Astrocyte (in vitro differentiated cells and primary cell): ENCODE measurements at regions not wholly inside any gene's neighbourhood (a gene's known extent, or its start where the extent isn't known, plus 50 kb on each side); places are given as distances from the start of the nearest gene placed in this dataset.

Source experiments
- DNase-seq: peaks from one replicate; pipeline ENCODE4 v3.0.0-alpha.2; 2010; ENCODE audit warnings: low read depth
- FAIRE-seq: peaks from 2 replicates; lab custom pipeline; 2011; peaks lifted over from hg19 to GRCh38; lab: Jason Lieb, UNC
- H2AFZ ChIP-seq: 2 replicates; pipeline ENCODE4 v1.6.0; 2012; ENCODE audit warnings: low read depth, low read length, inconsistent platforms
- H3K27ac ChIP-seq: 2 replicates; pipeline ENCODE4 v1.5.1; 2011; ENCODE audit warnings: low read depth, low read length, inconsistent platforms
- H3K27me3 ChIP-seq: 2 replicates; pipeline ENCODE4 v1.6.0; 2011; ENCODE audit warnings: low read length, inconsistent platforms; ENCODE audit not compliant: insufficient read depth
- H3K36me3 ChIP-seq: 2 replicates; pipeline ENCODE4 v1.5.1; 2011; ENCODE audit warnings: low read length, inconsistent platforms; ENCODE audit not compliant: insufficient read depth
- H3K4me1 ChIP-seq: 2 replicates; pipeline ENCODE4 v1.5.1; 2011; ENCODE audit warnings: low read length, inconsistent platforms; ENCODE audit not compliant: insufficient read depth
- H3K4me2 ChIP-seq: 2 replicates; pipeline ENCODE4 v1.6.0; 2012; ENCODE audit warnings: low read length, inconsistent platforms
- H3K4me3 ChIP-seq: 2 replicates; pipeline ENCODE4 v1.5.1; 2011; ENCODE audit warnings: low read depth, mild to moderate bottlenecking, low read length, inconsistent platforms; ENCODE audit not compliant: insufficient read depth
- H3K79me2 ChIP-seq: 2 replicates; pipeline ENCODE4 v1.6.0; 2012; ENCODE audit warnings: mild to moderate bottlenecking, low read length, inconsistent platforms; ENCODE audit not compliant: insufficient read depth
- H3K9ac ChIP-seq: 2 replicates; pipeline ENCODE4 v1.6.0; 2012; ENCODE audit warnings: mild to moderate bottlenecking, low read length, inconsistent platforms
- H3K9me3 ChIP-seq: 2 replicates; pipeline ENCODE4 v1.5.1; 2012; ENCODE audit warnings: low read depth, mild to moderate bottlenecking, low read length, inconsistent platforms; ENCODE audit not compliant: insufficient read depth
- H4K20me1 ChIP-seq: 2 replicates; pipeline ENCODE4 v1.6.0; 2012; ENCODE audit warnings: low read length, inconsistent platforms; ENCODE audit not compliant: insufficient read depth
- H3K27ac Mint-ChIP-seq: one replicate; pipeline ENCODE4 v1.8.0; 2021; ENCODE audit warnings: mild to moderate bottlenecking, mixed read lengths; ENCODE audit not compliant: unreplicated experiment
- H3K27me3 Mint-ChIP-seq: one replicate; pipeline ENCODE4 v1.8.0; 2021; ENCODE audit warnings: low read depth, mixed read lengths; ENCODE audit not compliant: unreplicated experiment
- H3K36me3 Mint-ChIP-seq: one replicate; pipeline ENCODE4 v1.8.0; 2021; ENCODE audit warnings: low read depth, mixed read lengths; ENCODE audit not compliant: unreplicated experiment
- H3K4me1 Mint-ChIP-seq: one replicate; pipeline ENCODE4 v1.8.0; 2021; ENCODE audit warnings: low read depth, mixed read lengths; ENCODE audit not compliant: unreplicated experiment
- H3K4me3 Mint-ChIP-seq: one replicate; pipeline ENCODE4 v1.8.0; 2021; ENCODE audit warnings: mild to moderate bottlenecking, moderate library complexity, mixed read lengths; ENCODE audit not compliant: unreplicated experiment
- H3K9me3 Mint-ChIP-seq: one replicate; pipeline ENCODE4 v1.8.0; 2021; ENCODE audit warnings: mild to moderate bottlenecking, mixed read lengths; ENCODE audit not compliant: unreplicated experiment
- CTCF ChIP-seq: IDR thresholded peaks from 2 replicates; pipeline ENCODE4 v1.5.1; 2011; ENCODE audit warnings: low read depth, mild to moderate bottlenecking, inconsistent platforms, low read length, moderate library complexity; ENCODE audit not compliant: insufficient read depth
- EZH2 ChIP-seq: IDR thresholded peaks from 2 replicates; pipeline ENCODE4 v1.6.1; 2012; ENCODE audit warnings: mild to moderate bottlenecking, low read length, inconsistent platforms; ENCODE audit not compliant: insufficient read depth

GRCh38 chr13:90239130-90239529 is 1108.4 kb upstream of the MIR17HG start:
- H3K4me1 Mint-ChIP-seq = no peaks in the 10 kb centered on the region
- Histone ChIP-seq H3K4me2 (no peak overlapping the region), H3K79me2 (no peaks in the 10 kb centered on the region), H2AFZ (no peak overlapping the region), H3K27ac (no peak overlapping the region), H3K4me3 (no peak overlapping the region), H3K27me3 (no peaks in the 10 kb centered on the region), H3K36me3 (no peaks in the 10 kb centered on the region), H3K4me1 (no peaks in the 10 kb centered on the region), H3K9me3 (no peaks in the 10 kb centered on the region), H3K9ac (no peak overlapping the region), H4K20me1 (no peaks in the 10 kb centered on the region)
- no peaks in the 10 kb centered on the region for H3K36me3 Mint-ChIP-seq
- FAIRE-seq = no peak
- DNase-seq = no peak
- no peak overlapping the region for H3K27ac Mint-ChIP-seq
- no peak overlapping the region for H3K4me3 Mint-ChIP-seq
- no peak for TF ChIP-seq EZH2
- no peak for TF ChIP-seq CTCF
- H3K27me3 Mint-ChIP-seq = no peaks in the 10 kb centered on the region
- H3K9me3 Mint-ChIP-seq = no peaks in the 10 kb centered on the region

DNA sequence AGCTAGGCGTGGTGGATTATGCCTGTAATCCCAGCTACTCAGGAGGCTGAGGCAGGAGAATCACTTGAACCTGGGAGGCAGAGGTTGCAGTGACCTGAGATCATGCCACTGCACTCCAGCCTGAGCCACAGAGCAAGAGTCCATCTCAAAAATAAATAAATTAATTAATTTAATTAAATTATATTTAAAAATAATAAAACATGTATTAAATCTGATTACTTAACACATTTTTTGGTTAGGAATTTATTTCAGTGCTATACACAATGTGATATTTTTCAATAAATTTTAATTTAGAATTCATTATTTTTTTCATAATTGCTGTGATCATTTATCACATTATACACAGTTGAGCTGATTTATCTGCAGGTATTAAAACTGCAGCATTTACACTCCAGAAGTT is 1101.5 kb upstream of the MIR17HG start:
- H3K4me1 Mint-ChIP-seq = no peaks in the 10 kb centered on the region
- Histone ChIP-seq H3K79me2 (no peaks in the 10 kb centered on the region), H3K4me1 (no peaks in the 10 kb centered on the region), H3K9me3 (no peaks in the 10 kb centered on the region), H3K4me2 (no peak overlapping the region), H3K9ac (no peak overlapping the region), H4K20me1 (no peaks in the 10 kb centered on the region), H2AFZ (no peak overlapping the region), H3K27ac (no peak overlapping the region), H3K27me3 (no peaks in the 10 kb centered on the region), H3K4me3 (no peak overlapping the region), H3K36me3 (no peaks in the 10 kb centered on the region)
- H3K4me3 Mint-ChIP-seq = no peak overlapping the region
- H3K27ac Mint-ChIP-seq = no peak overlapping the region
- H3K36me3 Mint-ChIP-seq = no peaks in the 10 kb centered on the region
- H3K9me3 Mint-ChIP-seq = no peaks in the 10 kb centered on the region
- H3K27me3 Mint-ChIP-seq = no peaks in the 10 kb centered on the region
- no peak for DNase-seq
- FAIRE-seq = no peak
- TF ChIP-seq CTCF (no peak), EZH2 (no peak)

DNA sequence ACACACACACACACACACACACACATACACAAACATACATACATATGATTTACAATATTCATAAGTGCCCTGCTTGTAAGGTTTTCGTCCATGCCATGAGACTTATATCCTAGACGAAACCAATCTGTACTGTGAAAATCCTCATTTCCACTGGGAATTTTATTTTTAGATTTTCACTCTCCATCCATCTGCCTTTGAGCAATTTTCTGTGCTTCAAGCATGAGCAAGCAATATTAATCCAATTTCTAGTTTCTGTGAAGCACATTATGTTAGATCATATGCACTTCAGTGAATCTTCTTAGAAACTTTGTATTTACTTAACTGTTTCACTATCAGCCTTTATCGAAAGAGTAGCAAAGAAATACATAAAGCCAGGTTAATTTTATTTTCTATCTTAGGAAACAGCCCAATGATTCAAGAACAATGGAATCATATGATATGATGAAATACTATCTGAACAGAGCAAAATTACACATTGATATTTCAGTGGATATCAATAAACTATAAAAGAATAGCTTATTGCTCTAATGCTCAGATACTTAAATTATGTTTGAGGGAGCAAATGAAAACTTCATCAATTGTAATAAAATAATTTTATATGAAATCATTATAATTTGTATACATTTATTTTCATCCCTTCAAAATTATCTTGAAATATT is 1100.7 kb upstream of the MIR17HG start:
- Histone ChIP-seq H3K4me2 (no peak overlapping the region), H3K36me3 (no peaks in the 10 kb centered on the region), H3K4me3 (no peak overlapping the region), H3K27ac (no peak overlapping the region), H2AFZ (no peak overlapping the region), H3K27me3 (no peaks in the 10 kb centered on the region), H3K9me3 (no peaks in the 10 kb centered on the region), H4K20me1 (no peaks in the 10 kb centered on the region), H3K79me2 (no peaks in the 10 kb centered on the region), H3K4me1 (no peaks in the 10 kb centered on the region), H3K9ac (no peak overlapping the region)
- no peak for TF ChIP-seq EZH2
- Mint-ChIP-seq H3K4me1 (no peaks in the 10 kb centered on the region), H3K9me3 (no peaks in the 10 kb centered on the region), H3K36me3 (no peaks in the 10 kb centered on the region), H3K4me3 (no peak overlapping the region), H3K27ac (no peak overlapping the region), H3K27me3 (no peaks in the 10 kb centered on the region)
- DNase-seq = no peak
- FAIRE-seq = no peak
